OCI-LY3 (cell line): ENCODE measurements at regions not wholly inside any gene's neighbourhood (a gene's known extent, or its start where the extent isn't known, plus 50 kb on each side); places are given as distances from the start of the nearest gene placed in this dataset.

Experiments used
- CTCF ChIP-seq: fragments of 200-600, 300-600 bp; sonication (generic); IDR thresholded peaks from 2 replicates; pipeline ENCODE4 v1.5.1; 2014; ENCODE audit warnings: antibody characterized with exemption, low read length, low read depth
- EZH2phosphoT487 ChIP-seq: fragments of 200-600 bp; shearing (Covaris generic); IDR thresholded peaks from 2 replicates; pipeline ENCODE4 v1.6.1; 2018; ENCODE audit warnings: antibody characterized with exemption, mixed run types, low read depth

GRCh38 chr4:128715616-128716015 lies 93.9 kb upstream of the JADE1 start:
- TF ChIP-seq CTCF (no peak), EZH2phosphoT487 (no peak)
